HG03460 (cell line): ENCODE measurements at regions not wholly inside any gene's neighbourhood (a gene's known extent, or its start where the extent isn't known, plus 50 kb on each side); places are given as distances from the start of the nearest gene placed in this dataset.
"Not testable (repeated sequence)": the region's sequence is repeated elsewhere in the genome, so short reads cannot be mapped to it uniquely, and the experiment has no call there.

Experiments
- ATAC-seq: cut with Tn5 transposase; IDR thresholded peaks from one replicate; pipeline ENCODE4 v1.9.1; 2021; ENCODE audit not compliant: unreplicated experiment

- no peak for ATAC-seq
These were observed 169.6 kb upstream of the RASSF8 start for GRCh38 chr12:25788707-25789442.

- no peak for ATAC-seq
These were observed 168.9 kb upstream of the RASSF8 start for GRCh38 chr12:25789541-25789944.

GRCh38 chr12:25792031-25792430 lies 166.5 kb upstream of the RASSF8 start:
- no peak for ATAC-seq

- no peak for ATAC-seq
These were observed 165.3 kb upstream of the RASSF8 start for GRCh38 chr12:25793196-25793595.

DNA sequence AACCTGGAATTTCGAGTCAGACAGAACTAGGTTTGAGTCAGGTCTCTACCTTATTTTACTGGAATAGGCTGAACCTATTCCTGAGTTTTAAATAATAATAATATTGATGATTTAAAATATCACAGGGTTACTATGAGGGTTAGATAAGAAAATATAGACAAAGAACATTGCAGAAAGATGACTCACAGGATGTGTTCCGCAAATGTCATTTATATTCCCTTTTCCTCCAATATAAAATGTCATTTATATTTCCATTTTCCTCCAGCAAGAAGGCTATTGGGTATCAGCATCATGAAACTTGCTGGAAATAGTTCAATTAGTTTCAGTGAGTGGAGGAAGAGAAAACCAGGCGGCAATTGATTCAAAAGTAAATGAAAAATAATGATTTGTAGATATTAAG lies 163.9 kb upstream of the RASSF8 start:
- ATAC-seq, result no peak

- no peak for ATAC-seq
These were observed 161.9 kb upstream of the RASSF8 start for GRCh38 chr12:25796523-25797000.

GRCh38 chr12:25797386-25797785 lies 161.1 kb upstream of the RASSF8 start:
- ATAC-seq, result no peak

- no peak for ATAC-seq
These were observed 160.5 kb upstream of the RASSF8 start for GRCh38 chr12:25797949-25798348.

DNA sequence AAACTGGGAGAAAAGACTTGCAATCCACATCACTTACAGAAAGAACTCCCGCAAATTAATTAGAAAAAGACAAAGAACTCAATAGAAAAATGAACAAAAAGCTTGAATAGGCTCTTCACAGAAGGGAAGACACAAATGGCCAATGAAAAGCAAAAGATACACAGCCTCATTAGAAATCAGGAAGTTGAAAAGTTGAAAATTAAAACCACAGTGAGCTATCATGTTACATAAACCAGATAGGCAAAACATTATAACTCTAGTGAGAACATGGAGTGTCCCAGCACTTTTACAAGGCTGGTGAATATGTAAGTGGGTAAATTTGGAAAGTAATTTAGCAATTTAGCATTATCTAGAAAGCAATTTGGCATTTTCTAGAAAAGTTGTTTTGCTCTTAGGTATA lies 158.4 kb upstream of the RASSF8 start:
- ATAC-seq, result no peak

DNA sequence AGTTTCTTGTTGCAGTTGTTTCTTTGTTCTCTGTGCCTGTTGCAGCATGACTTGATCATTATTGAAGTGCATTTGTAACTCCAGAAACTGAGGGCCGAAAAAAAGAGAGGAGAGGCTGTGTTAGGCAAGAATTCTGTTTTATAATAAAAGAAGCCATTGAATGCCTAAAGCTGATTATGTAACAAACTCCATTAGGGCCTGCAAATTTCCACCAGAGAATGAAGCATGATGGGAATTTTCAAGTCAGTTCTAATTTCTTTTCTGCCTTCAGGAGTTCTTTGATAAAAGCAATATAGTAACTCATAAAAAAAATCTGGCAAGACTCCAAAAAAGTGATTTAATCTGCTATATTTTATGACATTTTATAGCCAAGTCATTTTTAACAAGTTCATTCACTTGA lies 156.7 kb upstream of the RASSF8 start:
- ATAC-seq, result no peak

- ATAC-seq, result no peak
These were observed 156.3 kb upstream of the RASSF8 start for GRCh38 chr12:25802143-25802542.

GRCh38 chr12:25803029-25803664 lies 155.3 kb upstream of the RASSF8 start:
- ATAC-seq, result not testable (repeated sequence)

GRCh38 chr12:25804286-25804685 lies 154.2 kb upstream of the RASSF8 start:
- not testable (repeated sequence) for ATAC-seq

DNA sequence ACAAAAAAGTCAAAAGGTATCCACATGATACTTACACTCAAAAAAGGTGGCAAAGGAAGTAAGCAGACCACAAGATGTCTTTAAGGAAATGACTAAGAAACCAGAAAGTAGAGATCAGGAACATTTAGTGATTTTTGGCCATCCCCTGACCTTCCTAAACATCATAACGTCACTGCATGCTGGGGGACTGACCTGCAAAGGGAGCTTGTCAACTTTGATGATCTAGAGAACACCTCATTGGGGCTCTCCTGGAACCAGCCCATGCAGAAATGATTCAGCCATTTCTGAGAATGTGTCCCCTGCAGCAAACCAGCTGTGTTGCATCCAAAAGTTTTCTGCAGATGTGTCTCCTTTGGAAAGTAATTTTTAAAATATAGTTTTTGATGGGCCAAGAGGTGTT lies 152.2 kb upstream of the RASSF8 start:
- no peak for ATAC-seq

GRCh38 chr12:25808604-25809003 lies 149.9 kb upstream of the RASSF8 start:
- no peak for ATAC-seq

DNA sequence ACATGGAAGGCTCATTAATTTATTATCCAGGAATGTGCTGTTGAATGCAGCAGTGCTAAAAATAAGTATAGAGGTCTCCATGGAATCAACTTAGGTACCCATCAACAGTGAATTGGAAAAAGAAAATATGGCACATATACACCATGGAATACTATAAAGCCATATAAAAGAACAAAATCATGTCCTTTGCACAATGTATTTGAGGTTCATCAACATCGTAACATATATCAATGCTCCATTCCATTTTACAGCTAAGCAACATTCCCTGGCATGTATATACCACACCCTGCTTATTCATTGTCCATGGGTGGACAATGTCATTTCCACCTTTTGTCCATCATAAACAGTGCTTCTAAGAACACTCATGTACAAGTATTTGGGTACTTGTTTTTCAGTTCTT lies 147.8 kb upstream of the RASSF8 start:
- no peak for ATAC-seq

- ATAC-seq, result no peak
These were observed 146.8 kb upstream of the RASSF8 start for GRCh38 chr12:25811656-25812126.

DNA sequence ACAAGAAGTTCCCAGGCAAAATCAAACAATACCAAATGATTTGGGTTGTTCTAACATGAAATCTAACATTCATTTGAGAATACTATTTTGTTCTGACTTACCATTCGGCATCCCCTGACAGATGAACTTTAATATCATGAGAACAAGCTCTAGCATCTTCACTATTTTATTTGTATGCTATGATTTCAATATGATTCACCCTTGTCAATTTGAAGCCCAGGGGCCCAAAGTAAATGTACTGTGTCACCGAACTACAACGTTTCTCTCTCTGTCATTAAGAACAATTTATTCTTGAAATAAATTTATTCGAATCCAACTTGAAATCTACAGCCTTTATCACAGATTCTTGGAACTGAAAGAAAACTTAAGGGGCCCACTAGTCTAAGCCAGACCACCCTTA lies 146.2 kb upstream of the RASSF8 start:
- ATAC-seq, result no peak

DNA sequence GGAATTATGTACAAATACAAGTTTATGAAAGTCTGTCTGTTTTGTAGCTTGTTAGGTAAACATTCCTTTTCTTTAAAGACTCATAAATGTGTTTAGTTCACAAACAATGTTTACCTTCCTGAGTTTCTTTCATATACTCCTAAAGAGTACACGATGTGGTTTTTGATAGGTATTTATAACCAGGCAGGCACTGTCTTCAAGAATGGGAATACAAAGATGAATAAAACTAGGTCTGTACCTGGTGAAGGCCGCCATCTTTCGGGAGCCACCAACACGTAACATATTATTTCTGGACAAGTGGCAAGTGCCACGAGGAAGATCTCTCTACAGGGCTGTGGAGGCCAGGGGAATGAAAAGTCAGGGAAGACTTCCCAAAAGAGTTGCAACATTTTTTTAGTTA lies 144.6 kb upstream of the RASSF8 start:
- ATAC-seq, result no peak

GRCh38 chr12:25816637-25817036 lies 141.8 kb upstream of the RASSF8 start:
- no peak for ATAC-seq

- no peak for ATAC-seq
These were observed 141.3 kb upstream of the RASSF8 start for GRCh38 chr12:25817166-25817565.

DNA sequence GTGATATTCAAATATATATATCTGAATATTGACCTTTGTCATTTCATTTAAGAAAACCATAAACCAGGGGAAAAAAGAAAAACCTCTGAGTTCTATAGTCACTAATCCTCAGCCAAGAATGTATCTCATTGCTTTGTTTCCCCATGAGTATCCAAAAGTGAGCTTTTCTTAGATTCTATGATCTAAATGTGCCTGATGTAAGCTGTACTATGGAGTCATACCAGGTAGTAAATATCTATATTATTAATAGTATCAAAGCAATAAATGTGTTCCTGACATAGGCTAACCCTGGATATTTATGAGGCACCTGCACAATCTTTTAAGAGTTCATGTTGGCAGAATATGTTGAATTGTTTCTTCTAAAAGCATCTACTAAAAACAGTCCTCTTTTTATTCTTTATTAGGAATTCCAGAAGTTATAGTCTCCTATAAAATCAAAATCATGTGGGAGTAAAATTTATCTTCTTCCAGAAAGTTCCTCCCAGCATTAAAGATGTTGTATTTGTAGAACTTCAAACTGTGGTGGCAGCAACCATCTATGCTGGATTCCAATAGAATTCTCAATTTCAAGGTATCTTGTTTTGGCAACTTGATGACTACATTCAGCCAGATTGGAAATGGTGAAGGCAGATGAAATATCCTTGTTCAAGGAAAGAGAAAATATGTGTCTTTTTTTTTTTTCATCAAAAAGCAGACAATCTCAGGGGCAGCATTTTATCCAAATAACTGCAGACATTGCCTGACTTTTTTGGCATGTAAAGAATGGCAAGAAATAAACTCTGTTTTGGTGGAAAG lies 139.7 kb upstream of the RASSF8 start:
- ATAC-seq, result no peak
